Heart left ventricle (tissue), 13 donors: ENCODE measurements at regions not wholly inside any gene's neighbourhood (a gene's known extent, or its start where the extent isn't known, plus 50 kb on each side); places are given as distances from the start of the nearest gene placed in this dataset.
"Not testable (repeated sequence)": the region's sequence is repeated elsewhere in the genome, so short reads cannot be mapped to it uniquely, and the experiment has no call there.

Experiments used
- POLR2A ChIP-seq, 2 donors: fragments of 450-650 bp; IDR thresholded peaks; one replicate each; pipeline ENCODE4 v1.6.1; 2017; ENCODE audit warnings: antibody characterized with exemption in 2 of 2, mild to moderate bottlenecking in 2 of 2, moderate library complexity in 2 of 2
- TF ChIP-seq, protein P1 (sequence below), 12 donors: fragments of 200-600 bp; sonication (generic) in 4 of 12; IDR thresholded peaks; one replicate each; pipeline versions ENCODE4 v1.5.0 to v1.8.0; 2018 to 2022; ENCODE audit warnings: antibody characterized with exemption in 12 of 12, mild to moderate bottlenecking in 5 of 12
- donor health status: ischemic (EF 13 %, LVEDD 7.1; RV severe dilation, severe dysfunction).
- donor health status: DM: no; HTN: yes; CAD: no.
- donor health status: DM: no; HTN: no; CAD: no.
- donor health status: ischemic (EF 25% LVEDD 6.9; RV normal size, moderate dysfunction).
- donor health status: ischemic (EF 25% LVEDD 5.7; RV mildly dilated, moderate dysfunction).
- donor health status: ischemic (EF 35%, LVEDD 5.7; RV mildly dilated, moderate dysfunction).
- donor health status: nonischemic (EF 11% LVEDD 7.7; RV severe dilation, severe dysfunction).
- donor health status: DM: yes; HTN: yes; CAD: no.
- donor health status: PGD.
- donor health status: ischemic (EF 29% LVEDD 5.4; RV normal size, mild dysfunction).
- donor health status: nonischemic (EF 23%, LVEDD 6.1; RV moderate dilation, normal function).

DNA sequence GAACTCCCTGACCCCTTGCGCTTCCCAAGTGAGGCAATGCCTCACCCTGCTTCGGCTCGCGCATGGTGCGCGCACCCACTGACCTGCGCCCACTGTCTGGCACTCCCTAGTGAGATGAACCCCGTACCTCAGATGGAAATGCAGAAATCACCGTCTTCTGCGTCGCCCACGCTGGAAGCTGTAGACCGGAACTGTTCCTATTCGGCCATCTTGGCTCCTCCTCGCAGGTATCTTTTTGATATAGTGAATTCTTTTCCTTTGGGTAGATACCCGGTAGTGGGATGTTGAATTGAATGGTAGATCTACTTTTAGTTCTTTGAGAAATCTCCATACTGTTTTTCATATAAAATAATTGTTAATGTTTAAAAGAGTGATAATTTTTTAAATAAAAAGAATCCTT, 57.9 kb upstream of the CENPE start:
- not testable (repeated sequence) for TF ChIP-seq POLR2A (IDR thresholded peaks at IDR 0.05)
- TF ChIP-seq, protein P1, sequence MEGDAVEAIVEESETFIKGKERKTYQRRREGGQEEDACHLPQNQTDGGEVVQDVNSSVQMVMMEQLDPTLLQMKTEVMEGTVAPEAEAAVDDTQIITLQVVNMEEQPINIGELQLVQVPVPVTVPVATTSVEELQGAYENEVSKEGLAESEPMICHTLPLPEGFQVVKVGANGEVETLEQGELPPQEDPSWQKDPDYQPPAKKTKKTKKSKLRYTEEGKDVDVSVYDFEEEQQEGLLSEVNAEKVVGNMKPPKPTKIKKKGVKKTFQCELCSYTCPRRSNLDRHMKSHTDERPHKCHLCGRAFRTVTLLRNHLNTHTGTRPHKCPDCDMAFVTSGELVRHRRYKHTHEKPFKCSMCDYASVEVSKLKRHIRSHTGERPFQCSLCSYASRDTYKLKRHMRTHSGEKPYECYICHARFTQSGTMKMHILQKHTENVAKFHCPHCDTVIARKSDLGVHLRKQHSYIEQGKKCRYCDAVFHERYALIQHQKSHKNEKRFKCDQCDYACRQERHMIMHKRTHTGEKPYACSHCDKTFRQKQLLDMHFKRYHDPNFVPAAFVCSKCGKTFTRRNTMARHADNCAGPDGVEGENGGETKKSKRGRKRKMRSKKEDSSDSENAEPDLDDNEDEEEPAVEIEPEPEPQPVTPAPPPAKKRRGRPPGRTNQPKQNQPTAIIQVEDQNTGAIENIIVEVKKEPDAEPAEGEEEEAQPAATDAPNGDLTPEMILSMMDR (IDR thresholded peaks at IDR 0.05): not testable (repeated sequence)
